ENCODE measurements at regions not wholly inside any gene's neighbourhood (a gene's known extent, or its start where the extent isn't known, plus 50 kb on each side); places are given as distances from the start of the nearest gene placed in this dataset.
"Not testable (repeated sequence)": the region's sequence is repeated elsewhere in the genome, so short reads cannot be mapped to it uniquely, and the experiment has no call there.

GRCh38 chr1:185429668-185430067 lies 112.6 kb upstream of the IVNS1ABP start:
- not testable (repeated sequence) for DNase-seq

GRCh38 chr1:185427776-185428175 lies 110.7 kb upstream of the IVNS1ABP start:
- DNase-seq: no peak

GRCh38 chr1:185427264-185427663 lies 110.2 kb upstream of the IVNS1ABP start:
- no peak for DNase-seq

GRCh38 chr1:185426848-185427247 lies 109.8 kb upstream of the IVNS1ABP start:
- no peak for DNase-seq

GRCh38 chr1:185425163-185425562 lies 108.1 kb upstream of the IVNS1ABP start:
- DNase-seq: no peak

- DNase-seq: no peak
These were observed 104.6 kb upstream of the IVNS1ABP start for GRCh38 chr1:185421485-185422107.

DNA sequence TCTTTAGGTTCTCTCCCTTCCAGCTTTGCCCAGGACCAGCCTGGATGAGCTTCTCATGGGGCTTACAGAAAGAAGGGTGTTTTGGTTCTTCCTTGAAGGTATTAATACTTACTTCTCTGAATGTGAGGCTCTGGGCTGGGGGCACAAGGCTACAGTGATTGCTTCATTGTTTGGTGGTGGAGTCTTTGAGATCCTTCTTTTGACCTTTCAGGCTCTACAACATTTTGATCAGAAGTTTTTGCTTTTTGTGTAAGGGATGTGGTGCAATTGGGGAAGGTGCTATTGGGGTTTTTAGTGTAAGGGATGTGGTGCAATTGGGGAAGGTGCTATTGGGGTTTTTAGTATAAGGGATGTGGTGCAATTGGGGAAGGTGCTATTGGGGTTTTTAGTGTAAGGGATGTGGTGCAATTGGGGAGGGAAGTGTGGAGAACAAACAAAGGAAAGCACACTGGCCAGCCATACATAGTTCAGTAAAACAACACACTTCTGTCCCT lies 103.6 kb upstream of the IVNS1ABP start:
- DNase-seq: no peak

GRCh38 chr1:185419718-185420117 lies 102.7 kb upstream of the IVNS1ABP start:
- no peak for DNase-seq

DNA sequence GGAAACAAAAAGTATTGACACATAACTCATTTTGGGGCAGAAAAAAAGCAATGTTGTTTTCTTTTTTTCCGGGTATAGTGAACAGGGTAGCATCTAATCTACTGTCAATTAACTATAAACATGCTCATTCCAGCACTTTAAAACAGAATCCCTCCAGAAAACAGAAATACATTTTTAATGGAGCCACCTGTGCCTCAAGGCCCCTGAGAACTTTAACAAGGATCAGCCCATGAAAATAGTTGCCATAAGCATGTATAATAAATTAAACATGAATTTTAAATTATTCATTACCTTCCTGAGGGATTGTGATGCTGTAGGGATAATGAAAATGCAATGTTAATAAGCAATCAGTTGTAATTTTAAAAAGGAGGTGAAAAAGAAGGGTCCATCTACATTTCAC lies 101.4 kb upstream of the IVNS1ABP start:
- no peak for DNase-seq

DNA sequence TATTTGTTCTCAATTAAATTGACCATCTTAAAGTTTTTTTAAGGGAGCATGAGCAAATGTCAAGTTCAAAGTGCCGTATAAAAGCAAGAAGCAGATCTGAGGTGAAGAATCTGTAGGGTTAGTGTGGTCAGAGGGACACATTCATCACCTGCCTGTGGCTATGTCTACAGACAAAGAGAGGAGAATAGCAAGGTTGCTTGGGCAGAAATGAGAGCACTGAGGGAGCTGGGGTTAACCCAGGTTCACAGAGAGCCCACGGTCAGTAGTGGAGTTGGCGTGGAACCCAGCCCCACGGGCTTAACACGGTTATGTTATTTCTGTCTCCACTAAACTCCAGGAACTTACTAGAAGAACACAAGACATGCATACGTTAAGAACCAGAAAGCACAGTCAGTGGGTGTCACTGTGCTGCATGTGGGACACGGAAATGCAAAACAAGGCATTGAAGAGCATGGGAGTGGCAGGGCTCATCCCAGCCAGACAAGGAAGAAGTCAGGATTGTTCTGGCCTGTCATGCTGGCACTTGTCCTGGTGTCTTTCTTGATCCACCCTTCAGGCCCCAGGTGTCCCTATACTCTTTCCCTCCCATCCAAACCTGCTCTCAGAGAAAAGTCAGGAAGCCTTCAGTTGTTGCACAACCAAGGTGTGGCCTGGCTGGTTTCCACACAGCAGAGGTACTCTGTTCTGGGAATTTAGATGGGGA lies 95.5 kb upstream of the IVNS1ABP start:
- DNase-seq: no peak

- DNase-seq: no peak
These were observed 92.9 kb upstream of the IVNS1ABP start for GRCh38 chr1:185409763-185410528.

DNA sequence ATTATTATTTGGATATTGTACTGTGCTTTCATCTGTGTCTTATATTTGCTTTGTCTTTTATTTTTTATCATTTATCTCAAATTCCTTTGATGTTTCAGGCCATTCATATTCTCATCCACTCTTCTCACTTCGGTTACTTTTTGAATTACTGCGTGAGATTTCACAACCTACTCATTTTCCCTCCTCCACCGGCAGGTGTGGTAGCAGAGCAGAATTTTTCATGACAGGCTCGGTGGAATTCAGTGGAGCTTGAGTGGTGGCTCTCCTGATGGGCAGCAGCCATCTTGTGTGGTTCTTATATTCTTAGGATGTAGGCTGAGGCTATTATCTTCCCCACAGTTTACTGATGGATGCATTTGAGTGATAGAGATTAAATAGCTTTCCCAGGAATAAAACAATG lies 92.3 kb upstream of the IVNS1ABP start:
- DNase-seq: no peak

- no peak for DNase-seq
These were observed 91.7 kb upstream of the IVNS1ABP start for GRCh38 chr1:185408700-185409270.

GRCh38 chr1:185406691-185407009 lies 89.6 kb upstream of the IVNS1ABP start:
- no peak for DNase-seq

DNA sequence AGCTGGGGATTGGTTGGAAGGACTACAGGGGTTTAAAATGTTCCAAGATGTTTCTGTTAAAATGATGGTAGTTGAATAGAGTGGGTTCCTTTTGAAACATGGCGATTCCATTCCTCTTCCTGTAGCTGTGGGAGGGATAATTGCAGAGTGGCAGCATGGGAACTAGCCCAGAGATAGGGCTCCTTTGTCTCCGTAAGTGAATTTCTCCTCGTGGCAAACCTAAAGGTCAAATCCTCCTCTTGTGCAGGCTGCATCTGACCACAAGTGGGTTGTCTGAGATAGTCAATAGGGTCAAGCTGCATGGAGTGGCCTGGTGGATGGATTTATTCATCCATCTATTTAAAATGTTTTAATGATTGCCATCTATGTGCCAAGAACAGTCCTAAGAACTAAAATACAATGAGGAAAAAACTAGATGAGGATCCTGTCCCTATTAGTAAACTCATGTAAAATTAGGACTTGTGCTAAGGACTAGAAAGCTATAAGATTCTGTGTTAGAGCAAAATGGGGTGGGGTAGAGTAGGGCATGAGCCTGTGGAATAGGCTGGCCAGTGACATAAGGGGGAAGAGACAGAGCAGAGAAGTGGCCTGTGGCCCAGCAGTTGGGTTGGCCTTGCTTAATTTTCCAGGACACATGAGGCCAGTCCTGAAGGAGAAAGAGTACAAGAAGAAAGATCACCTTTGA lies 89.1 kb upstream of the IVNS1ABP start:
- no peak for DNase-seq

DNA sequence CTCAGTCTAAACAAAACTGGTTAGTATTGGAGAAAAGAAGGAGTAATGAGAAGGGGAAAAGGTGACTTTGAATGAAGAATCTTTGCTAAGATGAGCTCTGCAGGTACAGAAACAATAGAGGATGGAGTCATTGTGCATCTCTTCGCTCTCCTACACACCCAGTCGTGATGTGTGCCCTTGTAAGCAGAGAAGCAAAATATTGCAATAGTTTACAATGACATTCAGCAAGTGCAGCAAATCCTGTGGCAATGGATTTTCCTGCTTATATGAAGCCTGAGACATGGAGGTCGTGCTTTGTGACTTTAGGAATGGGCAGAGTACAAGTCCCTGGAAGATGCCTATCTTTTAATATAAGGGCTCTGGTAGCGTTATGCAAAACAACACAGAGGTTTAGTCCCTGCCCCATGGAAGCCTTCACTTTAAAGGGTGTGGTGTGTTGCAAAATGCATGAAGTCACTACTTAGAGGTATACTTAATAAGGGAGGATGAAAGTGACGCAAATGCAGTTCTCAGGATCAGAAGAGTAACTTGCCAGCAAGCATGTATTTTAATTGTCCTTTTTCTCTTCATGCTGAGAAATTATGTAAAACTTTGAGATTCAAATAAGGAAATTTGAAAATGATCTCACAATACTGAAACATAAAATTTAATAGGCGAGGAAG lies 88.0 kb upstream of the IVNS1ABP start:
- DNase-seq: no peak

DNA sequence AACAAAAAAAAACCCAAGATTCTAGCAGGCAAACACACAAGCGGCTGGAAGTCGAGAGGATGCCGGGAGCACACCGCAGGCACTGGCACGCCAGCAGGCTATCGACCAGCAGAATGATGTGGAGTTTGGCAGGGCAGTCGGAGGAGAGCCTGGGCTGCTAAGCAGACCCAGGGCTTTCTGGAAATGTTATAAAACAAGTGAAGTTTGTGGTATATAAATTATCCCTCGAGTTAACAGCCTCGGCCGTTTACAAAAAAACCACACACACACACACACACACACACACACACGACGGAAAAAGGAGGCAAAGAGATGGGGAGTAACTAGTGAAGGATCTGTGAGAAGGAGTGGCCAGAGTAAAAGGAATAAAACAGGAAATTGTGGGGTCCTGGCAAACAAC lies 87.2 kb upstream of the IVNS1ABP start:
- DNase-seq: no peak

DNA sequence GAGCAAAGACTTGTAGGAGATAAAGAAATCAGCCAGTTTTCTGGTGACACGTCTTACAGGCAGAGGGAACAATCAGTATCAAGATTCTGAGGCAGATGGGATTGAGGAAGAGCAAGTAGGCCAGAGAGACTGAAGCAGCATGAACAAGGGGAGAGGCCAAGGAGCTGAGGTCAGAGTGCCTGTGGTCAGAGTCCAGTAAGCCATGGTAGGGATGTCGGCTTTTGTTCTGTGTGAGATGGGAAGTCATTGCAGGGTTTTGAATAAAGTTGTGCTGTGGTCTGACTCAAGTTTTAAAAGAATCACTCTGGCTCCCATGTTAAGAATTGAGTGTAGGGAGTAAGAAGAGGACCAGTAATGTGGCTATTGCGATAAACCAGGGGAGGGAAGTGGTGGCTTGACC lies 85.9 kb upstream of the IVNS1ABP start:
- DNase-seq: no peak

DNA sequence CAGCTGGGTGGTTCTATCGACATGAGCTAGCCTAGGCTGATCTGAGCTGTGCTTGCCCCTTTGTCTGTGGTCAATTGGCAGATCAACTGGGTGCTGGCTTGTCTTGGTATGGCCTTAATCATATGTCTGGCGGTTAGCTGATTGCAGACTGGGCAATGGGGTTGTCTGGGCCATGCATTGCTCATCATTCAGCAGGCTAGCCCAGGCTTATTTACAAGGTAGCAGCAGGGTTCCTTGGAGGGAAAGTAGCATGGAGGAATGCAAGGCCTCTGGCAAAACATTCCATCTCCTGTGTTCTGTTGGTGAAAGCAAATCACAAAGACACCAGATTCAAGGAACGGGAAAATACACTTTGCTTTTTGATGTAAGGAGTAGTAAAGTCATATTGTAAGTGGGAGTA lies 84.0 kb upstream of the IVNS1ABP start:
- DNase-seq: no peak

- DNase-seq: no peak
These were observed 83.0 kb upstream of the IVNS1ABP start for GRCh38 chr1:185400052-185400451.

DNA sequence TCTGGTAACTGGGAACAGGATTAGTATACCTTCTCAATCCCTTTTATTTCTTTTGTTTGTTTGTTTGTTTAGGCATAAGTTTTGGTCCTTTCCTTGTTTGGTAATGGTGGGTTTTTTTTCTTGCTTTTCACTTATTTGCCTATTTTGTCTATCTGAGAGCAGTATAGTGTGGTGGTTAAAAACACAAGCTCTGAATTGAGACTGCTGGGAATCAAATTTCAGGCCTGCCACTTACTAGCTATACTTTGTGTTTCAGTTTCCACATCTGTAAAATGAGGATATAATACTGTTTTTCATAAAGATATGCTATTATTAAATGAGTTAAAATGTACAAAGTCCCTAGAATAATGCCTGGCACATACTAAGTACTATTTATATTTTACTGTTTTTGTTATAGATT lies 81.6 kb upstream of the IVNS1ABP start:
- no peak for DNase-seq

DNA sequence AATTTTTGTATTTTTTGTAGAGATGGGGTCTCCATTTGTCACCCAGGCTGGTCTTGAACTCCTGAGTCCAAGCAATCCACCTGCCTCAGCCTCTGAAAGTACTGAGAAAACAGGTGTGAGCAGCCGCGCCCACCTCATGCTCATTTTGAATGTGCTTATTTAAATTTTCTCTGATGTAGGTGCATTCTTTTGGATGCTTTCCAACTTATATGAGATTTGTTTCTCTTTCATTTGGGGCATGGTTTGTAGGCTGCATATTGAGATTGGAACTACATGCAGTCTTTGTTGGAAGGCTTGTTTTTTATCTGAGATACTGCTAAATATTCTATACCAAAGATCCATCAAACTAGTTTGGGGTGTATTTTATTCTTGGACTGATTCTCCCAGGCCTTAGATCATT lies 81.0 kb upstream of the IVNS1ABP start:
- peak in 1 of 6 experiments; percentile 8 for DNase-seq

DNA sequence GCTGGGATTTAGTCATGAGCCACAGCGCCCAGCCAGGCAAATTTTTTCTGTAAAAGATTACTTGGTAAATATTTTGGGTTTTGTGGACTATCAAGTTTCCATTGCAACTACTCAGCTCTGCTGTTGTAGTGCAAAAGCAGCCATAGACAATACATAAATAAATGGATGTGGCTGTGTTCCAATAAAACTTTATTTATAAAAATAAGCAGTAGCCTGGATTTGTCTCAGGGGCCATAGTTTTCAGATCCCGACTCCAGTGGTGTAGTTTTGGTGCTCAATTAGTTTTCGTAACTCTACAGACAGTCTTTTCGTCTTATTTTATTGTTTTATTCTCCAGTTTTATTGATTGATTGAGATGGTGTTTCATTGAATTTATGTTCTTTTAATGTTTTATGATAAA lies 80.1 kb upstream of the IVNS1ABP start:
- no peak for DNase-seq

Measured in stimulated activated naive CD4-positive, alpha-beta T cell (primary cell).